GM12892 (cell line): ENCODE measurements at regions not wholly inside any gene's neighbourhood (a gene's known extent, or its start where the extent isn't known, plus 50 kb on each side); places are given as distances from the start of the nearest gene placed in this dataset.
"Not testable (repeated sequence)": the region's sequence is repeated elsewhere in the genome, so short reads cannot be mapped to it uniquely, and the experiment has no call there.

Experiments
- POLR2A ChIP-seq: IDR thresholded peaks from 2 replicates; pipeline ENCODE4 v1.6.1; 2011; ENCODE audit warnings: low read depth, low read length, control low read depth
- POLR2AphosphoS5 ChIP-seq: IDR thresholded peaks from 2 replicates; pipeline ENCODE4 v1.6.1; 2011; ENCODE audit warnings: low read depth, low read length, control low read depth

DNA sequence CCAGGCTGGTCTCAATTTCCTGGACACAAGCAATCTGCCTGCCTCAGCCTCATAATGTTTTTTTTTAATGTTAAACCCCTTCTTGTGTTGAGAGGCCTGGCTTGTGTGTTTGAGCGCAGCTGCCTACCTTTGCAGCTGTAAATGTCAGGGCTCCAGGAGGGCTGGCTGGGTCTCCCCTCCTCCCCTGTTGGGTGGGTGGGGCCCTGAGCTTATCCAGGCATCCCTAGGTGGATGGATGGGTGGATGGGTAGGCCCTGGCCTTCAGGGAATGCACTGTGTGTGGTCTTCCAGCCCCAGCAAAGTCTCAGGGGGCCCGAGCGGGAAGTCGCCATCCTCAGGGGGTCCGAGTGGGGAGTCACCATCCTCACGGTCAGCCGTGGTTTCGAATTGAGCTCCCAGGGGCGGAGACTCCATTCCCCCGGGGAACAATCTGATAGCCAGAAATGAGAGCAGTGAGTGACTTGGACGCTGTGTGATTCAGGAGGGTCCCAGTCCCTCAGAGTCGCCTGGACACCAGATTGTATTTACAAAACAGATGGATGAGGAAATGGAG, 279.4 kb upstream of the PLGLB2 start:
- TF ChIP-seq POLR2A, POLR2AphosphoS5: not testable (repeated sequence)
